GM12892 (cell line): ENCODE measurements at regions not wholly inside any gene's neighbourhood (a gene's known extent, or its start where the extent isn't known, plus 50 kb on each side); places are given as distances from the start of the nearest gene placed in this dataset.
"Not testable (repeated sequence)": the region's sequence is repeated elsewhere in the genome, so short reads cannot be mapped to it uniquely, and the experiment has no call there.

Experiments
- POLR2A ChIP-seq: IDR thresholded peaks from 2 replicates; pipeline ENCODE4 v1.6.1; 2011; ENCODE audit warnings: low read depth, low read length, control low read depth
- POLR2AphosphoS5 ChIP-seq: IDR thresholded peaks from 2 replicates; pipeline ENCODE4 v1.6.1; 2011; ENCODE audit warnings: low read depth, low read length, control low read depth
- TAF1 ChIP-seq: IDR thresholded peaks from 2 replicates; pipeline ENCODE4 v1.6.1; 2011; ENCODE audit warnings: low read depth, mild to moderate bottlenecking, control low read depth, low read length, borderline replicate concordance

DNA sequence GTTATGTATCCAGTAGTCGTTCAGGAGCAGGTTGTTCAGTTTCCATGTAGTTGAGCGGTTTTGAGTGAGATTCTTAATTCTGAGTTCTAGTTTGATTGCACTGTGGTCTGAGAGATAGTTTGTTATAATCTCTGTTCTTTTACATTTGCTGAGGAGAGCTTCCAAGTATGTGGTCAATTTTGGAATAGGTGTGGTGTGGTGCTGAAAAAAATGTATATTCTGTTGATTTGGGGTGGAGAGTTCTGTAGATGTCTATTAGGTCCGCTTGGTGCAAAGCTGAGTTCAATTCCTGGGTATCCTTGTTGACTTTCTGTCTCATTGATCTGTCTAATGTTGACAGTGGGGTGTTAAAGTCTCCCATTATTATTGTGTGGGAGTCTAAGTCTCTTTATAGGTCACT, 68.6 kb upstream of the IZUMO1R start:
- not testable (repeated sequence) for TF ChIP-seq TAF1, POLR2A, POLR2AphosphoS5
